HEK293 (cell line): ENCODE measurements at regions not wholly inside any gene's neighbourhood (a gene's known extent, or its start where the extent isn't known, plus 50 kb on each side); places are given as distances from the start of the nearest gene placed in this dataset.

Experiments used
- CTCF ChIA-PET: fragments of 350-600 bp; formaldehyde crosslinking; extraction: SDS; loops from one replicate; lab custom pipeline; 2021; ENCODE audit warnings: antibody characterized with exemption; lab: Yijun Ruan, JAX
- POLR2A ChIA-PET: fragments of 300-600 bp; formaldehyde crosslinking; extraction: SDS; loops from one replicate; lab custom pipeline; 2020; ENCODE audit warnings: antibody characterized with exemption, inconsistent platforms; lab: Yijun Ruan, JAX
- H3K27ac ChIP-seq: fragments of 200-500 bp; sonication (Bioruptor generic); 2 replicates; pipeline ENCODE4 v1.5.1; 2014; ENCODE audit warnings: low read depth, low read length, control low read depth, inconsistent platforms; ENCODE audit errors: extremely low read depth
- H3K36me3 ChIP-seq, 2 experiments: fragments of 200-500 bp in 1 of 2; sonication (Bioruptor generic) in 1 of 2; 1 replicate in 1 of 2; 2 replicates in 1 of 2; pipeline ENCODE4 v1.5.1; 2014 to 2017; ENCODE audit warnings: inconsistent platforms in 2 of 2, low read length in 2 of 2; ENCODE audit not compliant: control insufficient read depth in 2 of 2, insufficient read depth in 1 of 2
- H3K4me1 ChIP-seq: fragments of 200-500 bp; sonication (Bioruptor generic); 2 replicates; pipeline ENCODE4 v1.5.1; 2014; ENCODE audit warnings: mild to moderate bottlenecking, low read length, inconsistent platforms; ENCODE audit not compliant: control insufficient read depth, insufficient read depth
- H3K4me3 ChIP-seq: 2 replicates; pipeline ENCODE4 v1.5.1; 2011; ENCODE audit warnings: low read depth, mild to moderate bottlenecking, control low read depth, low read length, moderate library complexity
- H3K9me3 ChIP-seq: fragments of 200-500 bp; sonication (Bioruptor generic); 2 replicates; pipeline ENCODE4 v1.5.1; 2014; ENCODE audit warnings: low read depth, low read length, inconsistent platforms; ENCODE audit not compliant: control insufficient read depth, insufficient read depth
- HOXC10 ChIP-seq: sonication (generic); formaldehyde crosslinking; IDR thresholded peaks from 2 replicates; pipeline ENCODE4 v1.8.1; 2023; ENCODE audit warnings: mild to moderate bottlenecking, missing genetic modification reagents
- TRIM28 ChIP-seq: IDR thresholded peaks from 2 replicates; pipeline ENCODE4 v1.6.1; 2011; ENCODE audit warnings: low read length, control low read depth, borderline replicate concordance
- YY1 ChIP-seq: fragments of 450-650 bp; formaldehyde crosslinking; IDR thresholded peaks from 2 replicates; pipeline ENCODE4 v1.5.1; 2018; ENCODE audit warnings: missing biosample characterization, missing genetic modification characterization
- ZBTB17 ChIP-seq: fragments of 450-650 bp; formaldehyde crosslinking; IDR thresholded peaks from 2 replicates; pipeline ENCODE4 v1.5.1; 2016; ENCODE audit warnings: missing biosample characterization, missing genetic modification characterization
- ZFP41 ChIP-seq: fragments of 450-650 bp; formaldehyde crosslinking; IDR thresholded peaks from 2 replicates; pipeline ENCODE4 v1.5.1; 2016; ENCODE audit warnings: missing biosample characterization, missing genetic modification characterization, borderline replicate concordance
- ZNF121 ChIP-seq: fragments of 450-650 bp; formaldehyde crosslinking; IDR thresholded peaks from 2 replicates; pipeline ENCODE4 v1.5.1; 2016; ENCODE audit warnings: missing biosample characterization, missing genetic modification characterization
- ZNF132 ChIP-seq: fragments of 450-650 bp; formaldehyde crosslinking; IDR thresholded peaks from 2 replicates; pipeline ENCODE4 v1.5.1; 2017; ENCODE audit warnings: missing biosample characterization, missing genetic modification characterization, borderline replicate concordance
- ZNF133 ChIP-seq: fragments of 450-650 bp; formaldehyde crosslinking; IDR thresholded peaks from 2 replicates; pipeline ENCODE4 v1.5.1; 2016; ENCODE audit warnings: missing biosample characterization, missing genetic modification characterization
- ZNF214 ChIP-seq: fragments of 450-650 bp; formaldehyde crosslinking; IDR thresholded peaks from 2 replicates; pipeline ENCODE4 v1.5.1; 2017; ENCODE audit warnings: missing biosample characterization, mild to moderate bottlenecking, missing genetic modification characterization, borderline replicate concordance
- ZNF221 ChIP-seq: fragments of 450-650 bp; formaldehyde crosslinking; IDR thresholded peaks from 2 replicates; pipeline ENCODE4 v1.5.1; 2017; ENCODE audit warnings: missing biosample characterization, missing genetic modification characterization, borderline replicate concordance
- ZNF302 ChIP-seq: fragments of 450-650 bp; formaldehyde crosslinking; IDR thresholded peaks from 2 replicates; pipeline ENCODE4 v1.5.1; 2016; ENCODE audit warnings: missing biosample characterization, missing genetic modification characterization, low read depth
- ZNF560 ChIP-seq: fragments of 450-650 bp; formaldehyde crosslinking; IDR thresholded peaks from 2 replicates; pipeline ENCODE4 v1.5.1; 2017; ENCODE audit warnings: missing biosample characterization, missing genetic modification characterization, borderline replicate concordance
- ZNF561 ChIP-seq: fragments of 450-650 bp; IDR thresholded peaks from 2 replicates; pipeline ENCODE4 v1.5.1; 2018; ENCODE audit warnings: missing biosample characterization, missing genetic modification characterization, borderline replicate concordance
- ZNF626 ChIP-seq: fragments of 450-650 bp; sonication (Bioruptor Pico); formaldehyde crosslinking; IDR thresholded peaks from 2 replicates; pipeline ENCODE4 v1.5.1; 2018; ENCODE audit warnings: missing biosample characterization, missing genetic modification characterization, inconsistent platforms
- ZNF777 ChIP-seq: fragments of 450-650 bp; formaldehyde crosslinking; IDR thresholded peaks from 2 replicates; pipeline ENCODE4 v1.5.1; 2017; ENCODE audit warnings: missing biosample characterization, missing genetic modification characterization, borderline replicate concordance
- ZNF843 ChIP-seq: fragments of 450-650 bp; formaldehyde crosslinking; IDR thresholded peaks from 2 replicates; pipeline ENCODE4 v1.5.1; 2016; ENCODE audit warnings: missing biosample characterization, missing genetic modification characterization
- TF ChIP-seq, protein P1 (sequence below): fragments of 450-650 bp; formaldehyde crosslinking; IDR thresholded peaks from 2 replicates; pipeline ENCODE4 v1.5.1; 2017; ENCODE audit warnings: missing biosample characterization, mild to moderate bottlenecking, missing genetic modification characterization, moderate library complexity
- TF ChIP-seq, protein P2 (sequence below): fragments of 450-650 bp; formaldehyde crosslinking; IDR thresholded peaks from 2 replicates; pipeline ENCODE4 v1.5.1; 2016; ENCODE audit warnings: missing biosample characterization, missing genetic modification characterization, borderline replicate concordance
- TF ChIP-seq, protein P3 (sequence below): fragments of 450-650 bp; IDR thresholded peaks from 2 replicates; pipeline ENCODE4 v1.5.1; 2018; ENCODE audit warnings: missing biosample characterization, missing genetic modification characterization
- TF ChIP-seq, protein P4 (sequence below): fragments of 450-650 bp; formaldehyde crosslinking; IDR thresholded peaks from 2 replicates; pipeline ENCODE4 v1.5.1; 2016; ENCODE audit warnings: missing biosample characterization, missing genetic modification characterization
- TF ChIP-seq, protein P5 (sequence below): fragments of 450-650 bp; formaldehyde crosslinking; IDR thresholded peaks from 2 replicates; pipeline ENCODE4 v1.5.1; 2016; ENCODE audit warnings: missing biosample characterization, missing genetic modification characterization
- TF ChIP-seq, protein P6 (sequence below): fragments of 450-650 bp; formaldehyde crosslinking; IDR thresholded peaks from 2 replicates; pipeline ENCODE4 v1.5.1; 2016; ENCODE audit warnings: missing biosample characterization, missing genetic modification characterization
- TF ChIP-seq, protein P7 (sequence below): fragments of 450-650 bp; formaldehyde crosslinking; IDR thresholded peaks from 2 replicates; pipeline ENCODE4 v1.5.1; 2017; ENCODE audit warnings: missing biosample characterization, missing genetic modification characterization

DNA sequence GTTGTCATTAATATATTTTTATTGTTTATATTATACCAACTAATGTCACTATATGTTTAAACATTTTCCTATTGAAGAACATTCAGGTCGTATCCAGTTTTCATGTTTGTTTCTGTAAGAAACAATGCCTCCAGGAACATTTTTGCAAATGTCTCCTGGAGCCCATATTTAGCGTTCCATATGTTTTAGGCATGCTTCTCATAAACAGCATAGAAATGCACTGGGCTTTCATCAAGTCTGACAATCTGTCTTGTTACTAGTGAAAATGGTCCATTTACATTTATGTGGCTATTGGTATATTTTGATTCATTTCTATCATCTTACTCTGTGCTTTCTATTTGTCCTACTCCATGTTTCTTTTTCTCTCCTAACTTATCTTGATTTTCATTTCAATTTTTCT, 431.7 kb downstream of the TFAP2A start:
- Histone ChIP-seq H3K9me3 (no peaks in the 10 kb centered on the region), H3K4me3 (no peak overlapping the region), H3K36me3 (no peaks in the 10 kb centered on the region), H3K27ac (no peak overlapping the region), H3K4me1 (no peaks in the 10 kb centered on the region)
- ChIA-PET POLR2A (no interaction called here), CTCF (no interaction called here)
- TF ChIP-seq HOXC10 (CRISPR knock-in tag) (no peak), ZFP41 (tag by site-specific recombination) (no peak), ZNF302 (tag by site-specific recombination) (no peak), ZBTB17 (tag by site-specific recombination) (no peak), ZNF133 (tag by site-specific recombination) (no peak), ZNF121 (tag by site-specific recombination) (no peak), ZNF221 (tag by site-specific recombination) (no peak), ZNF626 (tag by site-specific recombination) (no peak), ZNF560 (tag by site-specific recombination) (no peak), TRIM28 (no peak), ZNF561 (tag by site-specific recombination) (no peak), YY1 (tag by site-specific recombination) (no peak), ZNF777 (tag by site-specific recombination) (no peak), ZNF214 (no peak)
- TF ChIP-seq, protein P1, sequence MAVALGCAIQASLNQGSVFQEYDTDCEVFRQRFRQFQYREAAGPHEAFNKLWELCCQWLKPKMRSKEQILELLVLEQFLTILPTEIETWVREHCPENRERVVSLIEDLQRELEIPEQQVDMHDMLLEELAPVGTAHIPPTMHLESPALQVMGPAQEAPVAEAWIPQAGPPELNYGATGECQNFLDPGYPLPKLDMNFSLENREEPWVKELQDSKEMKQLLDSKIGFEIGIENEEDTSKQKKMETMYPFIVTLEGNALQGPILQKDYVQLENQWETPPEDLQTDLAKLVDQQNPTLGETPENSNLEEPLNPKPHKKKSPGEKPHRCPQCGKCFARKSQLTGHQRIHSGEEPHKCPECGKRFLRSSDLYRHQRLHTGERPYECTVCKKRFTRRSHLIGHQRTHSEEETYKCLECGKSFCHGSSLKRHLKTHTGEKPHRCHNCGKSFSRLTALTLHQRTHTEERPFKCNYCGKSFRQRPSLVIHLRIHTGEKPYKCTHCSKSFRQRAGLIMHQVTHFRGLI (tag by site-specific recombination): no peak
- TF ChIP-seq, protein P2, sequence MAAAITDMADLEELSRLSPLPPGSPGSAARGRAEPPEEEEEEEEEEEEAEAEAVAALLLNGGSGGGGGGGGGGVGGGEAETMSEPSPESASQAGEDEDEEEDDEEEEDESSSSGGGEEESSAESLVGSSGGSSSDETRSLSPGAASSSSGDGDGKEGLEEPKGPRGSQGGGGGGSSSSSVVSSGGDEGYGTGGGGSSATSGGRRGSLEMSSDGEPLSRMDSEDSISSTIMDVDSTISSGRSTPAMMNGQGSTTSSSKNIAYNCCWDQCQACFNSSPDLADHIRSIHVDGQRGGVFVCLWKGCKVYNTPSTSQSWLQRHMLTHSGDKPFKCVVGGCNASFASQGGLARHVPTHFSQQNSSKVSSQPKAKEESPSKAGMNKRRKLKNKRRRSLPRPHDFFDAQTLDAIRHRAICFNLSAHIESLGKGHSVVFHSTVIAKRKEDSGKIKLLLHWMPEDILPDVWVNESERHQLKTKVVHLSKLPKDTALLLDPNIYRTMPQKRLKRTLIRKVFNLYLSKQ (tag by site-specific recombination): no peak
- TF ChIP-seq, protein P3, sequence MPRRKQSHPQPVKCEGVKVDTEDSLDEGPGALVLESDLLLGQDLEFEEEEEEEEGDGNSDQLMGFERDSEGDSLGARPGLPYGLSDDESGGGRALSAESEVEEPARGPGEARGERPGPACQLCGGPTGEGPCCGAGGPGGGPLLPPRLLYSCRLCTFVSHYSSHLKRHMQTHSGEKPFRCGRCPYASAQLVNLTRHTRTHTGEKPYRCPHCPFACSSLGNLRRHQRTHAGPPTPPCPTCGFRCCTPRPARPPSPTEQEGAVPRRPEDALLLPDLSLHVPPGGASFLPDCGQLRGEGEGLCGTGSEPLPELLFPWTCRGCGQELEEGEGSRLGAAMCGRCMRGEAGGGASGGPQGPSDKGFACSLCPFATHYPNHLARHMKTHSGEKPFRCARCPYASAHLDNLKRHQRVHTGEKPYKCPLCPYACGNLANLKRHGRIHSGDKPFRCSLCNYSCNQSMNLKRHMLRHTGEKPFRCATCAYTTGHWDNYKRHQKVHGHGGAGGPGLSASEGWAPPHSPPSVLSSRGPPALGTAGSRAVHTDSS: no peak
- TF ChIP-seq, protein P4, sequence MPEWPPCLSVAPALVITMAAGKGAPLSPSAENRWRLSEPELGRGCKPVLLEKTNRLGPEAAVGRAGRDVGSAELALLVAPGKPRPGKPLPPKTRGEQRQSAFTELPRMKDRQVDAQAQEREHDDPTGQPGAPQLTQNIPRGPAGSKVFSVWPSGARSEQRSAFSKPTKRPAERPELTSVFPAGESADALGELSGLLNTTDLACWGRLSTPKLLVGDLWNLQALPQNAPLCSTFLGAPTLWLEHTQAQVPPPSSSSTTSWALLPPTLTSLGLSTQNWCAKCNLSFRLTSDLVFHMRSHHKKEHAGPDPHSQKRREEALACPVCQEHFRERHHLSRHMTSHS (tag by site-specific recombination): no peak
- TF ChIP-seq, protein P5, sequence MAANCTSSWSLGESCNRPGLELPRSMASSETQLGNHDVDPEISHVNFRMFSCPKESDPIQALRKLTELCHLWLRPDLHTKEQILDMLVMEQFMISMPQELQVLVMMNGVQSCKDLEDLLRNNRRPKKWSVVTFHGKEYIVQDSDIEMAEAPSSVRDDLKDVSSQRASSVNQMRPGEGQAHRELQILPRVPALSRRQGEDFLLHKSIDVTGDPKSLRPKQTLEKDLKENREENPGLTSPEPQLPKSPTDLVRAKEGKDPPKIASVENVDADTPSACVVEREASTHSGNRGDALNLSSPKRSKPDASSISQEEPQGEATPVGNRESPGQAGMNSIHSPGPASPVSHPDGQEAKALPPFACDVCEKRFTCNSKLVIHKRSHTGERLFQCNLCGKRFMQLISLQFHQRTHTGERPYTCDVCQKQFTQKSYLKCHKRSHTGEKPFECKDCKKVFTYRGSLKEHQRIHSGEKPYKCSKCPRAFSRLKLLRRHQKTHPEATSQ (tag by site-specific recombination): no peak

DNA sequence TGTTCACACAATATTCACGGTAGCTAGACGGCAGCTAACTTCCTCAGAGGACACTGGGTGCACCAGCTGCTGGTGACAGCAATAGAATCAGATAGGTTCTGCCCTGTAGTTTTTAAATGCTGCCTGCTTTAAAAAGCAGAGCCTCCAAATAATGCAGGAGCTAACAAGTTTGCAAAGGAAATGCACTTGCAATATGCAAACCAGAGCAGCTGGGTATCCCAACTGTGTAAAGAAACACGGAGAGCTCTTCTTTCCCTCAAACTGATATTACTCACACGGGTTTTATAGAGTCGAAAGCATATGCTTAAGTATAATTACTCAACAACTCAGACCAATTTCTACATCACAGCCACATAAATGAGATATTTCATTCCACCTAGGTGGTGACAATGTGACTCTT, 432.7 kb downstream of the TFAP2A start:
- CTCF ChIA-PET: interaction anchor here (0.6 kb wide), 1 partner anchor 12 kb away, joined by 4 read pairs; no protein-coding TSS in a partner anchor
- TF ChIP-seq, protein P5 (tag by site-specific recombination): no peak
- TF ChIP-seq, protein P6, sequence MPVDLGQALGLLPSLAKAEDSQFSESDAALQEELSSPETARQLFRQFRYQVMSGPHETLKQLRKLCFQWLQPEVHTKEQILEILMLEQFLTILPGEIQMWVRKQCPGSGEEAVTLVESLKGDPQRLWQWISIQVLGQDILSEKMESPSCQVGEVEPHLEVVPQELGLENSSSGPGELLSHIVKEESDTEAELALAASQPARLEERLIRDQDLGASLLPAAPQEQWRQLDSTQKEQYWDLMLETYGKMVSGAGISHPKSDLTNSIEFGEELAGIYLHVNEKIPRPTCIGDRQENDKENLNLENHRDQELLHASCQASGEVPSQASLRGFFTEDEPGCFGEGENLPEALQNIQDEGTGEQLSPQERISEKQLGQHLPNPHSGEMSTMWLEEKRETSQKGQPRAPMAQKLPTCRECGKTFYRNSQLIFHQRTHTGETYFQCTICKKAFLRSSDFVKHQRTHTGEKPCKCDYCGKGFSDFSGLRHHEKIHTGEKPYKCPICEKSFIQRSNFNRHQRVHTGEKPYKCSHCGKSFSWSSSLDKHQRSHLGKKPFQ: no peak
- TF ChIP-seq, protein P7, sequence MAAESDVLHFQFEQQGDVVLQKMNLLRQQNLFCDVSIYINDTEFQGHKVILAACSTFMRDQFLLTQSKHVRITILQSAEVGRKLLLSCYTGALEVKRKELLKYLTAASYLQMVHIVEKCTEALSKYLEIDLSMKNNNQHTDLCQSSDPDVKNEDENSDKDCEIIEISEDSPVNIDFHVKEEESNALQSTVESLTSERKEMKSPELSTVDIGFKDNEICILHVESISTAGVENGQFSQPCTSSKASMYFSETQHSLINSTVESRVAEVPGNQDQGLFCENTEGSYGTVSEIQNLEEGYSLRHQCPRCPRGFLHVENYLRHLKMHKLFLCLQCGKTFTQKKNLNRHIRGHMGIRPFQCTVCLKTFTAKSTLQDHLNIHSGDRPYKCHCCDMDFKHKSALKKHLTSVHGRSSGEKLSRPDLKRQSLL: no peak
- TF ChIP-seq ZNF843 (tag by site-specific recombination) (no peak), ZNF132 (tag by site-specific recombination) (no peak)

More for the DNA sequence above, 432.7 kb downstream of the TFAP2A start:
- POLR2A ChIA-PET: no interaction called here
- H3K36me3 ChIP-seq: no peaks in the 10 kb centered on the region
- no peaks in the 10 kb centered on the region for H3K9me3 ChIP-seq
- no peaks in the 10 kb centered on the region for H3K4me1 ChIP-seq
- no peak overlapping the region for H3K27ac ChIP-seq
- H3K4me3 ChIP-seq: no peak overlapping the region
